ENCODE measurements at regions not wholly inside any gene's neighbourhood (a gene's known extent, or its start where the extent isn't known, plus 50 kb on each side); places are given as distances from the start of the nearest gene placed in this dataset.
"Not testable (repeated sequence)": the region's sequence is repeated elsewhere in the genome, so short reads cannot be mapped to it uniquely, and the experiment has no call there.

GRCh38 chr5:109574985-109575384, 114.7 kb upstream of the MAN2A1 start:
- no peak for DNase-seq

- DNase-seq: no peak
Measured at GRCh38 chr5:109573766-109574165, 116.0 kb upstream of the MAN2A1 start.

- no peak for DNase-seq
Measured at GRCh38 chr5:109573256-109573655, 116.5 kb upstream of the MAN2A1 start.

GRCh38 chr5:109571785-109572184, 117.9 kb upstream of the MAN2A1 start:
- no peak for DNase-seq

GRCh38 chr5:109570362-109570874, 119.3 kb upstream of the MAN2A1 start:
- DNase-seq: no peak

GRCh38 chr5:109567374-109568044, 122.2 kb upstream of the MAN2A1 start:
- no peak for DNase-seq

- no peak for DNase-seq
Measured at GRCh38 chr5:109566361-109566760, 123.4 kb upstream of the MAN2A1 start.

GRCh38 chr5:109563739-109564138, 126.0 kb upstream of the MAN2A1 start:
- no peak for DNase-seq

- DNase-seq: no peak
Measured at GRCh38 chr5:109563189-109563588, 126.5 kb upstream of the MAN2A1 start.

- no peak for DNase-seq
Measured at GRCh38 chr5:109562441-109562840, 127.3 kb upstream of the MAN2A1 start.

GRCh38 chr5:109561447-109561846, 128.3 kb upstream of the MAN2A1 start:
- no peak for DNase-seq

- DNase-seq: no peak
Measured at GRCh38 chr5:109560554-109560953, 129.2 kb upstream of the MAN2A1 start.

GRCh38 chr5:109558952-109559351, 130.8 kb upstream of the MAN2A1 start:
- no peak for DNase-seq

- DNase-seq: no peak
Measured at GRCh38 chr5:109558364-109558763, 131.4 kb upstream of the MAN2A1 start.

- no peak for DNase-seq
Measured at GRCh38 chr5:109553846-109554245, 135.9 kb upstream of the MAN2A1 start.

GRCh38 chr5:109551234-109551633, 138.5 kb upstream of the MAN2A1 start:
- not testable (repeated sequence) for DNase-seq

GRCh38 chr5:109550077-109550476, 139.7 kb upstream of the MAN2A1 start:
- DNase-seq: no peak

GRCh38 chr5:109546461-109546860, 136.7 kb upstream of the PJA2 start:
- no peak for DNase-seq

GRCh38 chr5:109544873-109545272, 135.1 kb upstream of the PJA2 start:
- not testable (repeated sequence) for DNase-seq

GRCh38 chr5:109538692-109539091, 128.9 kb upstream of the PJA2 start:
- DNase-seq: not testable (repeated sequence)

- not testable (repeated sequence) for DNase-seq
Measured at GRCh38 chr5:109535090-109535489, 125.3 kb upstream of the PJA2 start.

GRCh38 chr5:109533751-109534272, 124.0 kb upstream of the PJA2 start:
- no peak for DNase-seq

GRCh38 chr5:109532773-109533364, 123.1 kb upstream of the PJA2 start:
- DNase-seq: no peak

GRCh38 chr5:109531262-109531661, 121.5 kb upstream of the PJA2 start:
- DNase-seq: no peak

All from stimulated activated CD8-positive, alpha-beta memory T cell treated with anti-CD3 and anti-CD28 coated beads, Interleukin-4, amount 100 ng/mL, for 48 hours (primary cell).